Spleen (tissue), 11 donors: ENCODE measurements at regions not wholly inside any gene's neighbourhood (a gene's known extent, or its start where the extent isn't known, plus 50 kb on each side); places are given as distances from the start of the nearest gene placed in this dataset.

ENCODE experiments used
- DNase-seq: peaks from one replicate; pipeline ENCODE4 v3.0.0-alpha.2; 2020
- H3K27ac ChIP-seq, 8 donors: fragments of 200-600 bp; sonication (generic) in 7 of 8; 1 replicate in 4 of 8; 2 replicates in 4 of 8; pipeline versions ENCODE4 v1.5.0 to v1.8.0; 2016 to 2021; ENCODE audit warnings: inconsistent platforms in 4 of 8, mild to moderate bottlenecking in 4 of 8, moderate library complexity in 1 of 8
- H3K27me3 ChIP-seq, 7 donors: fragments of 200-600 bp; sonication (generic) in 6 of 7; replicated peaks in 1 of 7; 1 replicate in 4 of 7; 2 replicates in 3 of 7; pipeline versions ENCODE4 v1.5.0 to v1.8.0; 2016 to 2021; ENCODE audit warnings: inconsistent platforms in 3 of 7, mild to moderate bottlenecking in 1 of 7
- H3K36me3 ChIP-seq, 6 donors: fragments of 200-600 bp; sonication (generic) in 5 of 6; 1 replicate in 4 of 6; 2 replicates in 2 of 6; pipeline versions ENCODE4 v1.5.0 to v1.8.0; 2016 to 2021; ENCODE audit warnings: inconsistent platforms in 2 of 6
- H3K4me1 ChIP-seq, 6 donors: fragments of 200-600 bp; sonication (generic) in 5 of 6; 1 replicate in 3 of 6; 2 replicates in 3 of 6; pipeline versions ENCODE4 v1.5.0 to v1.8.0; 2016 to 2021; ENCODE audit warnings: inconsistent platforms in 3 of 6
- H3K4me3 ChIP-seq, 8 donors: fragments of 200-600 bp; sonication (generic) in 7 of 8; 1 replicate in 4 of 8; 2 replicates in 4 of 8; pipeline versions ENCODE4 v1.5.0 to v1.8.0; 2016 to 2021; ENCODE audit warnings: inconsistent platforms in 4 of 8, mild to moderate bottlenecking in 4 of 8, moderate library complexity in 2 of 8
- H3K9me3 ChIP-seq, 8 donors: fragments of 200-600 bp; sonication (generic) in 7 of 8; 1 replicate in 4 of 8; 2 replicates in 4 of 8; pipeline versions ENCODE4 v1.5.0 to v1.8.0; 2016 to 2021; ENCODE audit warnings: inconsistent platforms in 4 of 8
- POLR2A ChIP-seq, 3 donors: fragments of 450-650 bp; IDR thresholded peaks; one replicate each; pipeline ENCODE4 v1.5.1; 2017; ENCODE audit warnings: antibody characterized with exemption in 3 of 3, mild to moderate bottlenecking in 1 of 3
- POLR2AphosphoS5 ChIP-seq, 3 donors: sonication (generic); formaldehyde crosslinking; IDR thresholded peaks; one replicate each; pipeline ENCODE4 v1.5.1; 2017; ENCODE audit warnings: antibody characterized with exemption in 3 of 3
- WGBS, 5 donors: extraction: QIAGEN DNeasy Blood & Tissue Kit in 3 of 5; methylation state at CpG; one replicate each; pipeline versions ENCODE4 v1.1.5 to v1.1.7; 2013 to 2018; 5-methylcytosine and 5-hydroxymethylcytosine counted together
- intact Hi-C: fragments of 100-400 bp; cut with DNase I; formaldehyde crosslinking; loops from one replicate; pipeline ENCODE4 v1.15.0; 2023; ENCODE audit warnings: low total_unique reads
- TF ChIP-seq, protein P1 (sequence below), 11 experiments: fragments of 200-600 bp in 7 of 11; fragments of 450-650 bp in 4 of 11; sonication (generic) in 4 of 11; IDR thresholded peaks in 8 of 11; conservative IDR thresholded peaks in 3 of 11; 1 replicate in 7 of 11; 2 replicates in 4 of 11; pipeline versions ENCODE4 v1.4.0 to v1.8.0; 2016 to 2021; ENCODE audit warnings: antibody characterized with exemption in 11 of 11, inconsistent platforms in 4 of 11, mild to moderate bottlenecking in 1 of 11
- donor health status: healthy with polysubstance abuse.
- donor health status: DM: no; HTN: no; CAD: no; lungs with moderate emphysema.
- donor health status: DM: no; HTN: no; CAD: no.
- donor health status: Bipolar disorder and iron deficiency.
- donor health status: healthy.
- donor health status: DM: no; HTN: no; CAD: no.
- donor health status: DM: yes; HTN: yes; CAD: no.

DNA sequence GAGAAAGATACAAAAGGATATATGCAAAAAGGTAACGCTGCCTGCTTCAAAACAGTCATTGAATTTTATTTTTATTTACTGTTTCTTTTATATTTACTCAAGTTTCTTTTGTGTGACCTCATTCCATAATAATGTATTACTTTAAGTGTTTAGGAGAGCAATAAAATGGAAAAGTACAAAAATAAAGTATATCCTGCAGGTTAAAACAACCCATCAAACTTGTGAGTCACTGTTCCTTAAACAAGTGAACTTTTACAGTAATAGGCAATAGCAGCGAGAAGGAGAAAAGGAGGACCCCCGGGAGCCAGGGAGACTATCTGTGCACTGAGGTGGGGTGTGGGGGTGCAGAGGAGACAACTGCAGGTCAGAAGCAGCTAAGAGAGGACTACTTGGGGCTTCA, 124.5 kb downstream of the EN1 start:
- no peak for DNase-seq
- no peaks in the 10 kb centered on the region for H3K27me3 ChIP-seq
- 69 to 83% (median 78%) methylated on average over 3 of the region's 3 CpGs for WGBS, 5 donors
- no peaks in the 10 kb centered on the region for H3K4me1 ChIP-seq
- TF ChIP-seq POLR2A (IDR thresholded peaks at IDR 0.05) (no peak), POLR2AphosphoS5 (IDR thresholded peaks at IDR 0.05) (no peak)
- TF ChIP-seq, protein P1, sequence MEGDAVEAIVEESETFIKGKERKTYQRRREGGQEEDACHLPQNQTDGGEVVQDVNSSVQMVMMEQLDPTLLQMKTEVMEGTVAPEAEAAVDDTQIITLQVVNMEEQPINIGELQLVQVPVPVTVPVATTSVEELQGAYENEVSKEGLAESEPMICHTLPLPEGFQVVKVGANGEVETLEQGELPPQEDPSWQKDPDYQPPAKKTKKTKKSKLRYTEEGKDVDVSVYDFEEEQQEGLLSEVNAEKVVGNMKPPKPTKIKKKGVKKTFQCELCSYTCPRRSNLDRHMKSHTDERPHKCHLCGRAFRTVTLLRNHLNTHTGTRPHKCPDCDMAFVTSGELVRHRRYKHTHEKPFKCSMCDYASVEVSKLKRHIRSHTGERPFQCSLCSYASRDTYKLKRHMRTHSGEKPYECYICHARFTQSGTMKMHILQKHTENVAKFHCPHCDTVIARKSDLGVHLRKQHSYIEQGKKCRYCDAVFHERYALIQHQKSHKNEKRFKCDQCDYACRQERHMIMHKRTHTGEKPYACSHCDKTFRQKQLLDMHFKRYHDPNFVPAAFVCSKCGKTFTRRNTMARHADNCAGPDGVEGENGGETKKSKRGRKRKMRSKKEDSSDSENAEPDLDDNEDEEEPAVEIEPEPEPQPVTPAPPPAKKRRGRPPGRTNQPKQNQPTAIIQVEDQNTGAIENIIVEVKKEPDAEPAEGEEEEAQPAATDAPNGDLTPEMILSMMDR (IDR thresholded peaks at IDR 0.05 in 8 of 11, conservative IDR thresholded peaks at IDR 0.05 in 3 of 11), result no peak
- intact Hi-C loops, result no loop called here
- no peak overlapping the region for H3K4me3 ChIP-seq
- no peaks in the 10 kb centered on the region for H3K36me3 ChIP-seq
- H3K27ac ChIP-seq, result no peak overlapping the region
- H3K9me3 ChIP-seq, result peaks cover 0 to 8% (median 5%) of the 10 kb centered on the region in 8 donors

DNA sequence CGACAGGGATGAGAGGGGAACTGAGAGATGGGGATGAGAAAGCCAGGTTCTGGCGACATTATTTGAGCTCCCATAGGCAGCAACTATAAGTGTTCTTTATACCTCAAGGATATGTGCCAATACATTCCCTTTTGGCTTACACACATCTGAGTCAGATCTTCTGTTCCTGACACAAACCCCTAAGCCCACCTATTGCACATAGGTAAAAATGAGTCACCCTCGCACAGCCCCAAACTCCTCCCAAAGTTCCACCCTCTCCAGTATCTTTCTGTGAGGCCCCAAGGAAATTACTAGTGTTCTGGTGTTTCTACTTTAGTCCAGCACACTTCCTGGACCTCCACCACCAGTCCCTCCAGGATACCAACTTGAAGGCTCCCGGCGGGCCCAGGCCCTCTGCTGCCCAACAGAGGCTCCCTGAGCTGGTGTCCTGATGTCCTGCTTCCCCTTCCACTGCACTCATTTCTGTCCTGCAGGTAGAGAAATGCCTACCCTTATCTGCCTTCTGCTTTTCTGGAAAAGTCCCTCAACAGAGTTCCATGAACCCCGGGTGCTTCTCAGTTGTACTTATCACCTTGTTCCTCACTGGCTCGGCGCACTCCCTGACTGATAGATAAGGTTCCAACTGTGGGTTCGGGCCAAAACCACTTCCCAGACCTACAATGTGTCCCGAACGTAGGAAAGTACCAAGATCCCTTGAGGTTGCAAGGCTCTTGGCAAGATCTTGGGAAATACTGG, 125.5 kb downstream of the EN1 start:
- no peaks in the 10 kb centered on the region for H3K36me3 ChIP-seq
- no peak overlapping the region for H3K27ac ChIP-seq
- H3K4me1 ChIP-seq, result no peaks in the 10 kb centered on the region
- H3K4me3 ChIP-seq, result no peak overlapping the region
- intact Hi-C loops, result no loop called here
- WGBS, 5 donors, result 73 to 88% (median 84%) methylated on average over 11 of the region's 11 CpGs
- TF ChIP-seq POLR2AphosphoS5 (IDR thresholded peaks at IDR 0.05), result no peak
- no peak for TF ChIP-seq POLR2A (IDR thresholded peaks at IDR 0.05)
- TF ChIP-seq, protein P1 (IDR thresholded peaks at IDR 0.05 in 8 of 11, conservative IDR thresholded peaks at IDR 0.05 in 3 of 11), result no peak
- DNase-seq, result no peak
- H3K9me3 ChIP-seq, result no peaks in the 10 kb centered on the region
- H3K27me3 ChIP-seq, result no peaks in the 10 kb centered on the region

DNA sequence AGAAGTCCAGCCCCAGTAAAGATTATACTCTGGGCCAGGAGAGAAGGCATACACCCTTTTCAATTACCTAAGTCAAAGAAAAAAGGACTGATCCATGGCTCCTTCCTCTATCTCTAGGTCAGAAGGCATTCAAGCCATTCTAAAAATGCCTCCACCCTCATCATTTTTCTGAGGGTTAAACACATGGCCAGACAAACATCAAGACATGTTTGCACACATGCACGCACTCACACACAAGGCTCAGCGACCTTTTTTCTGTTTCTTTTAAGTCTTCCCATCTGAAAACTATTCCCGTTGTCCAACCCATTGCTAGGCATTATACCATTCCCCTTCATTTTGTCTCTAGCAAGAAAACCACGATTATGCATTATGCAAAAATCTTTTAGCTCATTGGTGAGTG, 126.6 kb downstream of the EN1 start:
- no peak for TF ChIP-seq POLR2A (IDR thresholded peaks at IDR 0.05)
- no peak for TF ChIP-seq POLR2AphosphoS5 (IDR thresholded peaks at IDR 0.05)
- TF ChIP-seq, protein P1 (IDR thresholded peaks at IDR 0.05 in 8 of 11, conservative IDR thresholded peaks at IDR 0.05 in 3 of 11), result no peak
- WGBS, 5 donors, result 80 to 85% (median 82%) methylated on average over 4 of the region's 4 CpGs
- intact Hi-C loops, result no loop called here
- H3K4me3 ChIP-seq, result no peak overlapping the region
- H3K4me1 ChIP-seq, result no peaks in the 10 kb centered on the region
- H3K27ac ChIP-seq, result no peak overlapping the region
- H3K9me3 ChIP-seq, result no peaks in the 10 kb centered on the region
- no peaks in the 10 kb centered on the region for H3K27me3 ChIP-seq
- no peaks in the 10 kb centered on the region for H3K36me3 ChIP-seq
- no peak for DNase-seq

DNA sequence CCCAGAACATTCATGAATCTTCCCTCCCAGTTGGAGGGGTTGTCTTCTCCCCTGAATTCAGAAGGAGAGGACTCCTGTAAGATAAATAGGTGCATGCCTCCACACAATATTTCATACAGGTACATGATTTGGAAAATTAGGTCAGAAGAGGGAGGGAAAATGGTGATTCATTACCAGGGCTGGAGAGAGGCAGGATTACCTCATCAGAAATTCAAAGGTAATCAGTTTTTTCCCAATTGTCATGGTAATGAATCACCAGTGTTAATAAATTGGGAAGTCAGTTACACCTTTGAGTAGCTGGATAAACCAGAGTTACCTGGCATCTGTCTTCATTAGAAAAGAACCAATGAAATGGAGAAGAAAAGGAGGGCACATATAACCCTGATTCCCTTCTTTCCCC, 128.5 kb downstream of the EN1 start:
- no peak overlapping the region for H3K27ac ChIP-seq
- no peak for DNase-seq
- H3K4me1 ChIP-seq, result no peaks in the 10 kb centered on the region
- no peaks in the 10 kb centered on the region for H3K27me3 ChIP-seq
- H3K9me3 ChIP-seq, result no peaks in the 10 kb centered on the region
- H3K36me3 ChIP-seq, result no peaks in the 10 kb centered on the region
- no peak overlapping the region for H3K4me3 ChIP-seq
- TF ChIP-seq, protein P1 (IDR thresholded peaks at IDR 0.05 in 8 of 11, conservative IDR thresholded peaks at IDR 0.05 in 3 of 11), result no peak
- TF ChIP-seq POLR2A (IDR thresholded peaks at IDR 0.05) (no peak), POLR2AphosphoS5 (IDR thresholded peaks at IDR 0.05) (no peak)
- intact Hi-C loops, result no loop called here
